DOHH2 (cell line): ENCODE measurements at regions not wholly inside any gene's neighbourhood (a gene's known extent, or its start where the extent isn't known, plus 50 kb on each side); places are given as distances from the start of the nearest gene placed in this dataset.

Experiments
- CTCF ChIP-seq: fragments of 200-600 bp; sonication (generic); IDR thresholded peaks from one replicate; pipeline ENCODE4 v1.5.1; 2014; ENCODE audit warnings: antibody characterized with exemption, mild to moderate bottlenecking, low read depth, low read length; ENCODE audit not compliant: poor library complexity, severe bottlenecking
- EZH2phosphoT487 ChIP-seq: fragments of 200-600 bp; sonication (generic); IDR thresholded peaks from 2 replicates; pipeline ENCODE4 v1.6.1; 2017; ENCODE audit warnings: borderline replicate concordance, mild to moderate bottlenecking, antibody characterized with exemption, low read length, moderate library complexity, mixed read lengths

DNA sequence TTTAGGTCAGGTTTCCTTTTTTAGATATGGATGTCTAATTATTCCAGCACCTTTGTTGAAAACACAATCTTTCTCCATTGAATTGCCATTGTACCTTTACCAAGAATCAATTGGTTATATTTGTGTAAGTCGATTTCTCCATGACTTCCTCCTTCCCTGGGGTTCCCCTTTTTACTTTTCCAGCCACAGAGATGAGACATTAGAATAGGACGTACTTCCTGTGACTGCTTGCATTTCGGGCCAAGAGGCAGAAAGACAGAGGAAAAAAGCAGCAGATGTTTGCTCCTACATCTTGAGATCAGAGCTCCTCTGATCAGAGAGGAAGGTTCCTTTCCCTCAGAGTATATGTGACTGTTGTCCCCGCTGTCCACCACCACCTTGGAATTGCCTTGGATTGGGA, 453.7 kb upstream of the RGS6 start:
- no peak for TF ChIP-seq CTCF
- no peak for TF ChIP-seq EZH2phosphoT487
